Hepatocyte (in vitro differentiated cells): ENCODE measurements at regions not wholly inside any gene's neighbourhood (a gene's known extent, or its start where the extent isn't known, plus 50 kb on each side); places are given as distances from the start of the nearest gene placed in this dataset.

Experiments
- DNase-seq: peaks from one replicate; pipeline ENCODE4 v3.0.0-alpha.2; 2016; ENCODE audit warnings: low spot score
- H2AFZ ChIP-seq: fragments of 200-600 bp; sonication (generic); 2 replicates; pipeline ENCODE4 v1.6.0; 2016; ENCODE audit warnings: antibody characterized with exemption, mild to moderate bottlenecking
- H3K27ac ChIP-seq: fragments of 200-600 bp; sonication (generic); 2 replicates; pipeline ENCODE4 v1.5.1; 2016; ENCODE audit warnings: mild to moderate bottlenecking
- H3K27me3 ChIP-seq: fragments of 200-600 bp; sonication (generic); 2 replicates; pipeline ENCODE4 v1.6.1; 2016
- H3K36me3 ChIP-seq: fragments of 200-600 bp; sonication (generic); replicated peaks from 2 replicates; pipeline ENCODE4 v1.5.1; 2016; ENCODE audit warnings: low read depth; ENCODE audit not compliant: insufficient read depth
- H3K4me1 ChIP-seq: fragments of 200-600 bp; sonication (generic); 2 replicates; pipeline ENCODE4 v1.5.1; 2016; ENCODE audit warnings: mild to moderate bottlenecking, moderate library complexity; ENCODE audit not compliant: insufficient read depth
- H3K4me2 ChIP-seq: fragments of 200-600 bp; sonication (generic); 2 replicates; pipeline ENCODE4 v1.6.0; 2016
- H3K4me3 ChIP-seq: fragments of 200-600 bp; sonication (generic); 2 replicates; pipeline ENCODE4 v1.5.1; 2016; ENCODE audit warnings: mild to moderate bottlenecking
- H3K79me2 ChIP-seq: fragments of 200-600 bp; sonication (generic); 2 replicates; pipeline ENCODE4 v1.6.0; 2017; ENCODE audit warnings: mild to moderate bottlenecking
- H3K9me2 ChIP-seq: fragments of 200-600 bp; sonication (generic); replicated peaks from 2 replicates; pipeline ENCODE4 v1.6.0; 2017; ENCODE audit warnings: mild to moderate bottlenecking; ENCODE audit not compliant: insufficient read depth
- H3K9me3 ChIP-seq: fragments of 200-600 bp; sonication (generic); 2 replicates; pipeline ENCODE4 v1.5.1; 2016; ENCODE audit warnings: low read depth, mild to moderate bottlenecking
- H4K20me1 ChIP-seq: fragments of 200-600 bp; sonication (generic); 2 replicates; pipeline ENCODE4 v1.6.0; 2016; ENCODE audit warnings: mild to moderate bottlenecking; ENCODE audit not compliant: insufficient read depth, poor library complexity, severe bottlenecking
- EZH2 ChIP-seq: fragments of 200-600 bp; sonication (generic); IDR thresholded peaks from 2 replicates; pipeline ENCODE4 v1.6.1; 2016; ENCODE audit warnings: antibody characterized with exemption, mild to moderate bottlenecking, borderline replicate concordance
- EZH2phosphoT487 ChIP-seq: fragments of 200-600 bp; sonication (generic); IDR thresholded peaks from one replicate; pipeline ENCODE4 v1.6.1; 2018; ENCODE audit warnings: antibody characterized with exemption, mild to moderate bottlenecking, low read depth, moderate library complexity; ENCODE audit not compliant: unreplicated experiment, severe bottlenecking
- WGBS: methylation state at CpG from one replicate; pipeline ENCODE4 v1.1.6; 2016; ENCODE audit warnings: low lambda C conversion rate; ENCODE audit errors: missing lambda C conversion rate; 5-methylcytosine and 5-hydroxymethylcytosine counted together
- TF ChIP-seq, protein P1 (sequence below): fragments of 200-600 bp; sonication (generic); IDR thresholded peaks from 2 replicates; pipeline ENCODE4 v1.5.1; 2016; ENCODE audit warnings: antibody characterized with exemption, mild to moderate bottlenecking; ENCODE audit not compliant: poor library complexity

DNA sequence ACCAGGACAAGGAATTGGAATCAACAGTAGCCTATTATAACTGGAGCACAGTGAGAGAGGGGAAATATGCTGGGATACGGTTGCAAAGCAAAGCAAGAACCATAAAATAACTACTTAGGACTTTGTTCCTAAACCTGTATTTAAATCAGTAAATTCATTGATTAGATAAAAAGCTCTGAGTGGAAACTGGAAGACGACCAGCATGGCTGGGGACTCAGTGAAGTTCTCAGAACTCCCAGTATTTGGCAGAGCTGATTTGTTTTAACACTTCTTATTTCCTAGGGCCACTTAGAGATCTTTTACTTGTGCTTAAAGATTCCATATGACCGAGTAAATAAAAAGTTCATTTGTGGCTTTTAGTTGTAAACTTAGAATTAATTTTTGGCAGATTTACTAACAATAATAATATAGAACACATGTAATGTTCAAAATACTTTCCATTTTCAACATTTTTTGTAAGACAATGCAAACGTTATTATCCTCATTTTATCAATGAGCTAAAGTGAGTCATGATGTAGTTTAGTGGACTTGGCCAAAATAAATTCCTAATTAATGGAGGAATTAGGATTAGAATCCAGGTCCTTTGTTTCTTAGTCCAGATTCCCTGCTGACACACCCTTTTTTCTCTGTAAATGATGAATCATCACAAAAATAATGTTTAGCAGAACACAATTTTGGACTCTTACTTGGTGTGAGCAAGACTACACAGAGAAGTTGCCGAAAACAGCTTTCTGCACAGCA, 392.9 kb downstream of the GJA1 start:
- H3K36me3 ChIP-seq, result no peaks in the 10 kb centered on the region
- no peak for DNase-seq
- H2AFZ ChIP-seq, result no peak overlapping the region
- no peaks in the 10 kb centered on the region for H3K27me3 ChIP-seq
- no peak overlapping the region for H3K4me2 ChIP-seq
- H3K9me3 ChIP-seq, result no peaks in the 10 kb centered on the region
- no peaks in the 10 kb centered on the region for H3K9me2 ChIP-seq
- no peak overlapping the region for H3K27ac ChIP-seq
- H3K79me2 ChIP-seq, result no peaks in the 10 kb centered on the region
- WGBS, result 55% methylated on average over 5 of the region's 5 CpGs
- no peak overlapping the region for H3K4me3 ChIP-seq
- no peaks in the 10 kb centered on the region for H4K20me1 ChIP-seq
- H3K4me1 ChIP-seq, result no peaks in the 10 kb centered on the region
- TF ChIP-seq EZH2 (no peak), EZH2phosphoT487 (no peak)
- TF ChIP-seq, protein P1, sequence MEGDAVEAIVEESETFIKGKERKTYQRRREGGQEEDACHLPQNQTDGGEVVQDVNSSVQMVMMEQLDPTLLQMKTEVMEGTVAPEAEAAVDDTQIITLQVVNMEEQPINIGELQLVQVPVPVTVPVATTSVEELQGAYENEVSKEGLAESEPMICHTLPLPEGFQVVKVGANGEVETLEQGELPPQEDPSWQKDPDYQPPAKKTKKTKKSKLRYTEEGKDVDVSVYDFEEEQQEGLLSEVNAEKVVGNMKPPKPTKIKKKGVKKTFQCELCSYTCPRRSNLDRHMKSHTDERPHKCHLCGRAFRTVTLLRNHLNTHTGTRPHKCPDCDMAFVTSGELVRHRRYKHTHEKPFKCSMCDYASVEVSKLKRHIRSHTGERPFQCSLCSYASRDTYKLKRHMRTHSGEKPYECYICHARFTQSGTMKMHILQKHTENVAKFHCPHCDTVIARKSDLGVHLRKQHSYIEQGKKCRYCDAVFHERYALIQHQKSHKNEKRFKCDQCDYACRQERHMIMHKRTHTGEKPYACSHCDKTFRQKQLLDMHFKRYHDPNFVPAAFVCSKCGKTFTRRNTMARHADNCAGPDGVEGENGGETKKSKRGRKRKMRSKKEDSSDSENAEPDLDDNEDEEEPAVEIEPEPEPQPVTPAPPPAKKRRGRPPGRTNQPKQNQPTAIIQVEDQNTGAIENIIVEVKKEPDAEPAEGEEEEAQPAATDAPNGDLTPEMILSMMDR, result no peak

DNA sequence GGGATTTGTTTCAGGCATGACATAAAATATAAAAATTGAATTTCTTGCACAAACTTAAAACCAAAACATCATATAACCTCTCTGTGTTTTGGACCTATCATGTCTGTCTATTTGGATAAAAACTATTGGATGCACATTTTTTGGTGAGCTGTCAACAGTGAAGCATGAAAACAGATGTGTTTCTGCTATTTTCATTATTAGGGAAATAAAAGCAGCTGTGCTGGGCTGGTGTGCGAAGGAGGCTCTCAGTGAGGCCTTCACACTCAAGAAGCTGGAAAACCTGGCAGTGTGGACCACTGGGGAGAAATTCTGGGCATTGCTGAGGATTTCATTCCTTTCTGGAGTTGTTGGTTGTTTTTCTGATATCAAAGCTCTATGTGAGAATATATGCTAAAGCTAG, 395.3 kb downstream of the GJA1 start:
- no peak overlapping the region for H3K4me3 ChIP-seq

DNA sequence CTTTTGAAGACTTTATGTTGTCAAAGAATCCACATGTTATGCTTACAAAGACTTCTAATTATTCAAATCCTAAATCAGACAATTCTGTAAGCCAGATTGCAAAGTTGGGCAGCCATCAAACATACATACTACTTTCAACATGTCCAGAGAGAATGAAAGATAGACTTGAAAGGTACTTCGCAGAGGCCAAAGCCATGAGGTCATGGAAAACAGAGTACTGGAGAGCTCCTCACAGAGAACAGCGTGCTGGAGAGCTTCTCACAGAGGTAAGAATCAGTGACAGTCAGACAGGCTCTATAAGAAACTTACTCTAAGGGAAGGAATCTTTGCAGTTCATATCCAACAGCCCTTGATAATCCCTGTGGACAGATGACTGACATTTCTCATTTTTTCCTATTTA, 400.2 kb downstream of the GJA1 start:
- peak; percentile 60 for DNase-seq
- no peak overlapping the region for H3K4me3 ChIP-seq

More for the DNA sequence above, 395.3 kb downstream of the GJA1 start:
- Histone ChIP-seq H4K20me1 (no peaks in the 10 kb centered on the region), H2AFZ (no peak overlapping the region), H3K9me3 (no peaks in the 10 kb centered on the region), H3K27ac (no peak overlapping the region), H3K36me3 (no peaks in the 10 kb centered on the region), H3K4me1 (no peaks in the 10 kb centered on the region), H3K27me3 (no peaks in the 10 kb centered on the region), H3K4me2 (no peak overlapping the region), H3K9me2 (no peaks in the 10 kb centered on the region), H3K79me2 (no peaks in the 10 kb centered on the region)
- no peak for DNase-seq
- TF ChIP-seq EZH2phosphoT487 (no peak), EZH2 (no peak)
- TF ChIP-seq, protein P1, result no peak
- WGBS, result 66% methylated on average over 1 of the region's 1 CpG

More for the DNA sequence above, 400.2 kb downstream of the GJA1 start:
- Histone ChIP-seq H4K20me1 (no peaks in the 10 kb centered on the region), H3K27me3 (no peaks in the 10 kb centered on the region), H3K27ac (peak overlapping the region; percentile 9), H3K9me2 (no peaks in the 10 kb centered on the region), H3K9me3 (no peaks in the 10 kb centered on the region), H3K4me2 (no peak overlapping the region), H3K36me3 (no peaks in the 10 kb centered on the region), H2AFZ (no peak overlapping the region), H3K4me1 (peaks cover 8% of the 10 kb centered on the region), H3K79me2 (no peaks in the 10 kb centered on the region)
- WGBS, result 67% methylated on average over 2 of the region's 2 CpGs
- TF ChIP-seq, protein P1, result no peak
- no peak for TF ChIP-seq EZH2phosphoT487
- TF ChIP-seq EZH2, result no peak
